Activated naive CD8-positive, alpha-beta T cell treated with anti-CD3 and anti-CD28 coated beads, Interleukin-2, amount 50 U/mL, for 24 hours (primary cell): ENCODE measurements at regions not wholly inside any gene's neighbourhood (a gene's known extent, or its start where the extent isn't known, plus 50 kb on each side); places are given as distances from the start of the nearest gene placed in this dataset.

ENCODE experiments used
- ATAC-seq: fragments of 150-1000 bp; cut with Tn5 transposase; one replicate; pipeline ENCODE4 v1.10.0; 2021
- DNase-seq: peaks from one replicate; pipeline ENCODE4 v3.0.0; 2021
- H3K27ac Mint-ChIP-seq: one replicate; pipeline ENCODE4 v1.8.0; 2021; ENCODE audit warnings: mild to moderate bottlenecking, mixed read lengths
- H3K27me3 Mint-ChIP-seq: one replicate; pipeline ENCODE4 v1.8.0; 2021; ENCODE audit warnings: mixed read lengths
- H3K36me3 Mint-ChIP-seq: one replicate; pipeline ENCODE4 v1.8.0; 2021; ENCODE audit warnings: low read depth, mixed read lengths
- H3K4me1 Mint-ChIP-seq: one replicate; pipeline ENCODE4 v1.8.0; 2021; ENCODE audit warnings: mixed read lengths
- H3K4me3 Mint-ChIP-seq: one replicate; pipeline ENCODE4 v1.8.0; 2021; ENCODE audit warnings: mild to moderate bottlenecking, moderate library complexity, mixed read lengths
- H3K9me3 Mint-ChIP-seq: one replicate; pipeline ENCODE4 v1.8.0; 2021; ENCODE audit warnings: mixed read lengths

DNA sequence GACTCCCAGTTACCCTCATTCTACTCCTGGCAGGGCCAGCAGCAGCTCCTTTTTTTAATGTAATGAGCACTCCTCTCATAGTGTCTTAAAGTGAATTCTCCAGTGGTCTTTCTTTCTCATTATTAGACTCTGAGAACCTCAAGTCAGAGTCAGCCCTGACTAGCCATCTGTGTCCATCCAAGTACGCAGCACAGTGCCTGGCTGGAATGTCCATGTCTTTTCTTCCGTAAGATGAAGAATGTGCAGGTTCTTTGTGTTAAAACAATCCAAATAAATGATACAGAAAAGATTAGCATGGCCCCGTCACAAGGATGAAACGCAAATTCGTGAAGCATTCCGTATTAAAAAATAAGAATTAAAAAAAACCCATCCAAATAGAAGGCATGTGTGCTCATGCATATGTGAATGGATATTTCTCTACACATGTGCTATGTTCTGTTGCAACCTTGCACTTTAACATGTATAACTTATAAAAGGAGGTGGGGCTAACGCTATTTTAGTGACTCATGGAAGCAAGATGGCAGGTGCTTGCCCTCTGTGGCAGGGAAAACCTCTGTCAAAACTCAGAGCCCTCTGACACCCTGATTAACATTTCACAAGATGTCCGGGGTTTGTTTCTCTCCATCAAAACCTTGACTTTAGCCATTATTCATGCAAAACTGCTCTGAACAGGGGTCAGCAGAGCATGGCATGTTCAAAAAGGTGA lies 170.7 kb upstream of the TOPAZ1 start:
- H3K36me3 Mint-ChIP-seq: no peaks in the 10 kb centered on the region
- no peaks in the 10 kb centered on the region for H3K4me1 Mint-ChIP-seq
- no peak overlapping the region for H3K4me3 Mint-ChIP-seq
- no peak for ATAC-seq
- no peak overlapping the region for H3K27ac Mint-ChIP-seq
- H3K9me3 Mint-ChIP-seq: no peaks in the 10 kb centered on the region
- no peak for DNase-seq
- peaks cover 8% of the 10 kb centered on the region for H3K27me3 Mint-ChIP-seq

DNA sequence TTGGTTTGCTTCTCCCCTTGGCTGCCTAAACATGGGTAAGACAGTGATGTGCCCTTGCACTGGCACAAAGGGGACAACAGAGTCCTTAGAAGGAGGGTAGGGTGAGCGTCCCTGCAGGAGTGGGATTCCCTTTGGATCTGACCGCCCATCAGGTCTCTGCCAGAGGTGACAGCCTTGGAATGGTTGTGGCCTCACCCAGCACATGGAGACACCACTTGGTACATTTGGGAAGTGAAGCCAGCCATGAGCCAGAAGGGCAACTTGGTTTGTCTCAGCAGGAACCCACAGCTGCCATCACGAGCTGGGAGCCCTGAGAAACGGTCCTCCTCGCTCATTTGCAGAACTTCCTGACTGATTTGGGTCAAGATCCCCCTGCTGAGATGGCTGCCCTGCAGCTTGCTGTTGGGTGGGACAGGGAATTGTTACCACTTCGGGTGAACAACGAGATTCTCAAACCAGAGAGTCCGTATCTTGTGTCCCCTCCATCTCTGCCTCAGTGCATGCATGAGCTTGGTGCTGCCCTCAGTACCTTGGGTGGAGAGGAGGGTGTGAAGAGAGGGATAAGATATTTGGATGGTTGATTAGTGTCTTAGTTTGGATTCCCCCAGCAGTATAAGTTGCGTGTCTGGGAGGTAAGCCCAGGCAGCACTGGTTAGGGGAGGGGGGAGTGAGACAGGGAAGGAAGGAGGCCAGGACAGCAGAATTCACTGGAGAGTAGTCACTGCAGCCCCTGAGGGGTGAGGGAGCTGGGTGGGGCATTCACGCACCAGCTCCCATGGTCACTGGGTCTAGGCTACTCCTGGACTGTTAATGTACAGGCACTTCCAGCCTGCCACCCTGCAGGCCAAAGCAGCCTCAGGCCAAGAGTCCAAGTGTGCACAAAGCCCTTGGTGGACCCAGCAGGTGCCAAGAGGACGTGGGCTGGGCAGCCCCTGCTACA lies 168.8 kb upstream of the TOPAZ1 start:
- Mint-ChIP-seq H3K36me3 (no peaks in the 10 kb centered on the region), H3K27me3 (peaks cover 8% of the 10 kb centered on the region), H3K4me1 (no peaks in the 10 kb centered on the region), H3K4me3 (no peak overlapping the region), H3K9me3 (no peaks in the 10 kb centered on the region), H3K27ac (no peak overlapping the region)
- no peak for DNase-seq
- no peak for ATAC-seq

DNA sequence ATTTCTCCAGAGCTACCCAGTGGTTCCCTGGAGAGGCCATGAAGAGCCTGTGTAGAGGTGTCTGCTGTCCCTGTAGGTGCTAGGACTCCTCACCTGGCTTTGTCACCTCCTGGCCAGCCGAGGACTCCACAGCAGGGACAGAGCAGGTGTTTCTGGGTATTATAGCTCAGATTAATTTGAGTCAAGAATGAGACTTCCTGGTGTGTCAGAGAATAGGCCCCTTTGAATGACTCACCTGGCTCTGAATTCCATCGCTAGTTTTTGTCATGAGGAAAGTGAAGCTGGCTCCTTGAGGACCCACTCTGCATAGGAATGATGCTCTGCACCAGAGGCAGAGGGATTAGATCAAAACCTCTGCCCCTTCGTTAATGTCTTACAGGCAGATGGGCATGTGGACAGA lies 167.5 kb upstream of the TOPAZ1 start:
- H3K4me1 Mint-ChIP-seq: no peaks in the 10 kb centered on the region
- no peak overlapping the region for H3K27ac Mint-ChIP-seq
- DNase-seq: no peak
- H3K36me3 Mint-ChIP-seq: no peaks in the 10 kb centered on the region
- H3K9me3 Mint-ChIP-seq: no peaks in the 10 kb centered on the region
- H3K4me3 Mint-ChIP-seq: no peak overlapping the region
- peaks cover 1% of the 10 kb centered on the region for H3K27me3 Mint-ChIP-seq
- ATAC-seq: no peak

DNA sequence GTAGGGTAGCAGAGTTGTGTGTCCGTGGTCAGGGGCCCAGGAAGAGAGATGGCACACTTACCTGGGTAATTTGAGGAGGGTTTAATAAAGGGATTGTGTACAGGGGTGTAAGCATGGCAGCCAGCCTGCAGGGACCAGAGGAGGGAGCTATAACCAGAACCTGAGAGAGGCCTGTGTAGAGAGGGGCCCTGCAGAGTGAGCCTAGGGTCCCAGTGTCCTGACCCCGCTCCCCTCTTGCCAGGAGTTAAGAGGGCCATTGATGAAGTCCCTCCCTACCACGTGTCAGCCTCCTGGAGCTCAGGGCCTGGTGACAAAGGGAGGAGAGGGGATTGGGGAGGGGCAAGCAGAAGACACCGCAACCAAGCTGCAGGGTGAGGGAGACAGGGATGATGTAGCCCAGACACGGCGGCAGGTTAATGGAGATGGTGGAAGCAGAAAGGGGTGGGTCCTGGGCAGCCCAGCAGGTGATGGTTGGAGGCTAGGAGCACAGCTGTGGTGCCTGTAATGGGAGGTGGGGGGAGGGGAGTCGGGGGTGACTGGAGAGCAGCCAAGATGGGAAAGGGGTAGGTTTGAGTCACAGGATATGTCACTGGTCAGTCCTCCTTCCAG lies 165.4 kb upstream of the TOPAZ1 start:
- DNase-seq (no peak), ATAC-seq (no peak)
- Mint-ChIP-seq H3K27me3 (no peaks in the 10 kb centered on the region), H3K9me3 (no peaks in the 10 kb centered on the region), H3K36me3 (no peaks in the 10 kb centered on the region), H3K4me1 (no peaks in the 10 kb centered on the region), H3K4me3 (no peak overlapping the region), H3K27ac (no peak overlapping the region)

DNA sequence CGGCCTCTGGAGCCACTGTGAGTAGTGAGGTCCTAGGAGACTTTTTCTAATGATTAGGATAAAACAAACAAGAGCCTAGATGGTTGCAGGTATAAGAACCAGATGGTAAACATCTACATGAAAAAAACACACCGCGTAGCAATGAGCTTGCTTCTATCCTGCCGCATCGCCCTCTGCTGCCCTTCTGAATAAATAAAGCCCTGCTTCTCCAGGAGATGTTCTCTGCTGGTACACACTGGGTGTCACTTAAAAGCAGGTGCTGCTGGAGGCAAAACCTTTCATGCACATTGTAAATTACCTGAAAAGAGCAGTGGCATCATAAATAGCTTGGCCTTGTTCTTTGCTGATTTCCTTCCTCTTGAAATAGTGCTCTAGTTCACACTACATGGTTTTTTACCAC lies 164.4 kb upstream of the TOPAZ1 start:
- Mint-ChIP-seq H3K4me3 (no peak overlapping the region), H3K36me3 (no peaks in the 10 kb centered on the region), H3K27me3 (no peaks in the 10 kb centered on the region), H3K27ac (no peak overlapping the region), H3K4me1 (no peaks in the 10 kb centered on the region), H3K9me3 (no peaks in the 10 kb centered on the region)
- no peak for DNase-seq
- ATAC-seq: no peak

DNA sequence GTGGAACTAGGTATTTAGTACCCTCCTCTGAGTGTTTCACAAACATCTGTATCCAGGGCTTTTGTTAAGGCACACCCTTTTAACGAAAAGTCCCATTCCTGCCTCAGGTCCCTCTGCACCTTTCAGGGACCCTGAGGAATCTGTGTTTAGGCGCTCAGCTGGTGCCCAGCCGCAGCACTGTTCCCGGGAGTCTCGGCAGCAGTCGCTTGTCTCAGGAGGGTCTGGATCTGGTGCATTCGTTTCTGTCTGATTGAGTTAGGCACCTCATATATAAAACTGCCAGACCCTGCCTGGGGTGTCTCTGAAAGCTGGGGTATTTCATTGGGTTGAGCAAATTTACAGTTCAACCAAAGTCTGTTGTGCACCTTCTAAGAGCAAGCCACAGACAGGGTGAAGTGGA lies 162.8 kb upstream of the TOPAZ1 start:
- ATAC-seq (no peak), DNase-seq (no peak)
- H3K4me1 Mint-ChIP-seq: no peaks in the 10 kb centered on the region
- no peaks in the 10 kb centered on the region for H3K27me3 Mint-ChIP-seq
- no peak overlapping the region for H3K4me3 Mint-ChIP-seq
- no peaks in the 10 kb centered on the region for H3K9me3 Mint-ChIP-seq
- no peaks in the 10 kb centered on the region for H3K36me3 Mint-ChIP-seq
- H3K27ac Mint-ChIP-seq: no peak overlapping the region

DNA sequence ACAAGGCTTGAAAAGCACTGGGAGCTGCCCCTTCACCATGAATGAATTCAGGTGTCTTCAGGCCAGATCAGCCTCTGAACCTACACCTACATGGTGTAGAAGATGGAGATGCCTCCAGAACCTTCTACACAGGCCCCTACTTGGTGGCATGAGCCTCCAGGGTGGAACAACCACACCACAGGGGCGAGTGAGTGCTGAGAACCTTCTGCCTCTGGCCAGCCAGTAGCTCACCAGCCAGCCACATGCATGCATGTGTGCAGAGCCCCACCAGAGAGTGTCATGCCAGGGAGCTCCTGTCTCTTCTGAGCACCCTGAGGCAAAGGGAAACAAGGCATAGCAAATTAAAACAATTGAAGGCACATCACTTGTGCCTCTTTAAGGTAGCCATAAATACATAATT lies 161.8 kb upstream of the TOPAZ1 start:
- ATAC-seq (no peak), DNase-seq (no peak)
- Mint-ChIP-seq H3K36me3 (no peaks in the 10 kb centered on the region), H3K4me1 (no peaks in the 10 kb centered on the region), H3K4me3 (no peak overlapping the region), H3K9me3 (no peaks in the 10 kb centered on the region), H3K27ac (no peak overlapping the region), H3K27me3 (no peaks in the 10 kb centered on the region)

DNA sequence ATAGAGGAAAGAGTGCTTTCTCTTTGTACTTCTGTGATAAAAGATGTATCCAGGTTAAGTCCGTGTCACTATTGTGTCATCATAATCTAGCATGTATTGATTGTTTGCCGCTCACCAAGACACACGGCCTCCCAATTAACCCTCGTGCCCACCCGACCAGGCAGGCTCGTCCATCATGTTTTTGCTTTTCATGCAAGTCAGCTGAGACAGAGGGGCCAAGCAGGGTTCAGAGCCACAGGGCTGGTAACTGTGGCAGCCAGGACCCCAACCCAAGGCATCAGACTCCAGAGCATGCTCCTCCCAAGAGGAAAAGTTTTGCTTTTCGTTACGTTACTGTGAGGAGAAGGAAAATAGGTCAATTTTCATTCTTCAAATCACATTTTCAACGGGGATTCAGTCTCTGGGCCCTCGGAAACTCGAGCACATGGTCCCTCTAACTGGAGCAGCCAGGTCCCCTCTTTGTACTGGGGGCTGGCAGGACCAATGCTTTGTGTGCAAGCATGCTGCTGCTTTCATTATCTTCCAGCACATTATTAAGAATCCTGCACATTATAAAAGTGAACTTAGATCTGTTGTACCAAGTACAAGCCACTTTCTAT lies 161.1 kb upstream of the TOPAZ1 start:
- Mint-ChIP-seq H3K4me1 (no peaks in the 10 kb centered on the region), H3K27me3 (no peaks in the 10 kb centered on the region), H3K36me3 (no peaks in the 10 kb centered on the region), H3K4me3 (no peak overlapping the region), H3K27ac (no peak overlapping the region), H3K9me3 (no peaks in the 10 kb centered on the region)
- ATAC-seq (no peak), DNase-seq (no peak)

DNA sequence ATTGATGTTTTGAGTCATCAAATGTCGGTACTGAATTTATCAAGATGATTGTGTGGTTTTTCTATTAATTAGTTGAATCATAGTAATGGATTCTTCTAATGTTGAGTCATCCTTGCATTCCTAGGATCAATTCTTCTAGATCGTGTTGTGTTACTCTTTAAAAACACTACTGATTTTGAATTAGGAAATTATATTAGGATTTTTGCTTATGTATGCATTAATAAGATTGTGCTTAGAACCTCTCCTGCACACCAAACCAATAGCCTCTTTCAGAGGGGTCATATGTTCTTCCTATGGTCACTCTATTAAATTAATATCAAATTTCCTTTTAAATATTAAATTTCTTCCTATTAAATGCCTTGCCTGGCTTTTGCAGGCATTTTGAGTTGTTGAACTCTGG lies 151.7 kb upstream of the TOPAZ1 start:
- peaks cover 20% of the 10 kb centered on the region for H3K27me3 Mint-ChIP-seq
- ATAC-seq: no peak
- DNase-seq: no peak
- no peaks in the 10 kb centered on the region for H3K36me3 Mint-ChIP-seq
- H3K4me1 Mint-ChIP-seq: peaks cover 4% of the 10 kb centered on the region
- no peak overlapping the region for H3K27ac Mint-ChIP-seq
- H3K4me3 Mint-ChIP-seq: no peak overlapping the region
- no peaks in the 10 kb centered on the region for H3K9me3 Mint-ChIP-seq

DNA sequence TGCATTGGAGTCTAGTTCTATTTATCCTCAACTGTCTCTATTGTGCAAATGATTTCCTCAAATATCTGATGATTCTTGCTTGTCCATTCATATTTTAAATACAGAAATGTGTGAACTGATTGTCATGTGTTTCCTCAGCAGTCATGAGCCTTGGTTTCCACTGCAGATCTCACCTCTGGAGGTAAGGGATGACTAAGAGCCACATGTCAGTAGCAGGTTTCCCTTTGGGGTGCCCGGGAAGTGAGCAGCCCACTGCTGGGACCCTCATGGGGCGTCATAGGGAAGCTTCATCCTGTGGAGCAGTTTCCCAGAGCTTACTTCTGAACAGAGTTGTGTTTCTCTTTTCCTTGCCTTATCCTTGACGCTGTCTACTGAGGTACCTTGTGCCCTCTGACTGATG lies 149.2 kb upstream of the TOPAZ1 start:
- Mint-ChIP-seq H3K27ac (no peak overlapping the region), H3K36me3 (no peaks in the 10 kb centered on the region)
- ATAC-seq: no peak

DNA sequence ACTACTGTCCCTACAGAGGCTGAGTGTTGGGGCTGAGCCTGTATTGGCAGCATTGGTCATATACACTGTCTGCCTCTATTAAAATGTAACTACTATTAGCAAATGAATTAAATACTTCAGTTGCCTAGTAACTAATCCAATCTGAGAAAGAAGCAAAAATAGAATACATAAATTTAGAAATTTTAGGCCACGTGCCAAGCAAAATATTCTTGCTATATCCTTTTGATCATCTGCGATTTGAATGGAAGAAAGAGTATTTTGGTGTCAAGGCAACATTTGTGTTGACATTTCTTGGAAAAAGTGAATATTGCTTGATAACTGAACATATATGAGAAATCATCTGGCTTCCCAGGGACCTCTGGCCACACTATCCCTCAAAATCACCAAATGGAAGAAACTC lies 148.2 kb upstream of the TOPAZ1 start:
- Mint-ChIP-seq H3K4me3 (no peak overlapping the region), H3K36me3 (no peaks in the 10 kb centered on the region), H3K27ac (no peak overlapping the region), H3K27me3 (peaks cover 22% of the 10 kb centered on the region), H3K9me3 (peaks cover 5% of the 10 kb centered on the region), H3K4me1 (peaks cover 4% of the 10 kb centered on the region)
- no peak for ATAC-seq
- DNase-seq: no peak

More for the DNA sequence above, 149.2 kb upstream of the TOPAZ1 start:
- peaks cover 20% of the 10 kb centered on the region for H3K27me3 Mint-ChIP-seq
- H3K4me3 Mint-ChIP-seq: no peak overlapping the region
- DNase-seq: no peak
- peaks cover 5% of the 10 kb centered on the region for H3K9me3 Mint-ChIP-seq
- peaks cover 4% of the 10 kb centered on the region for H3K4me1 Mint-ChIP-seq

DNA sequence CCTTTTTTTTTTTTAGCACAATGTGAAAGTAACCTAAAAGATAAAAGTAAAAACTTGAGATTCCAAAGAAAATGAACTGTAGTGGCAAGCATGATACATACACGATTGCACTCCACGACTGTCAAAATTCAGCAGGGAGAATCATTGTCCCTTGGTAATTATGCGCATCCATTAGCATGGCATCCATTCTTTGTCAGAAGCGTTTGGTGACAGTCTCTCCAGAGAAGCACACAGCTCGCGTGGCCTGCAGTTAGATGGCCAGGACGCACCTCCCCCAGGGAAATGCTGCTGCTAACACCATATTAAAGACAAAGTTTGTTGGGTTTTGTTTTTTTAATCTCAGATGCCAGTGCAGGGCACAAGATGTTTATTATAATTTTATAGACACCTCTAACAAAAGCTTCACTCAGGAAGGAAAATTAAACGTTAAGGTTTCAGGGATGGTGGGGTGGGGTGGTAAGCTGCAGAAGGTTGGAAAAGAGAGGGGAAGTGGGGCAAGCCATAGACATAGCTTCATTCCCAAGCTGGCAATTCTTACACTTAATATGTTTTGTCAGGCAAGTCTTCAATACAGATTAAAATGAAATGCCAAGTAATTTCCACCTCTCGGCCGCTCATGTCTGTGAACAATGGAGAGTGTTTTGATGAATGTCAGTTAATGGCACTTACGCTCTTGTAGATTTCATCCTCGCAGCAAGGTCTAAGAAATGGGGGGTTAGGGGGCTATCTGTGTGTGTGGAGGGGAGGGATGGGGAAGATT lies 142.8 kb upstream of the TOPAZ1 start:
- no peak overlapping the region for H3K4me3 Mint-ChIP-seq
- peaks cover 21% of the 10 kb centered on the region for H3K27me3 Mint-ChIP-seq
- no peaks in the 10 kb centered on the region for H3K4me1 Mint-ChIP-seq

DNA sequence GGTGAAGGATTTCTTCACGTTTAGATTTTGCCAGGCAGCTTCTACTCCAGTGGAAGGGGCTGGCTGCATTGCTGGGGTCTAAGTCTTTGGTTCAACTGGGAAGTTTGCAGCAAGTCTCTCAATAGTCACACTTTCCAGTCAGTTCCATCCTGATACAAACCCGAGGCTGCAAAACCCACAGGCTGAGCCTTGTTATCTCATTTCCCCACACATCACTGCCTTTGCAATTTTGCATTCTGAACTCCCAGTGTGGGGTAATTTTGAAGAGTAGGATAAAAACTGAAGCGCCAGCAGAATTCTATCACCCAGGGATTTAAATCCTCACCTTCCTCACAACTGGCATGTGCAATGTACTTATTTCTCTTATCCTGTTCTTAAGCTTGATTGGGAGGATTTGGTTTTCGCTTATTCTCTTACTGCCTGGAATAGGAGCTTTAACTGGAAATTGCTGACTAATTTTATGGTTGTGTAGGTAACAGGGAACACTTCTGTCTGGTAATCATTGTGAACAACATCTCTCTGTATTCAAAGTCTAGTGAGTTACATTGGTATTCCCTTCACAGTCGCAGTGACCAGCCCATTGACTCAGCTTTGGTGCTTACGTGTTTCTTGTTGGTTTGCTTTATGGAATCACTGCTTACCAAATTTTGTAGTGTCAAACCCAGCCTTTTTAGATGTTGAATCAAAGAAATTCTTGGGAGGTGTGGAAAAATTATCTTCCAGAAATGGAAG lies 142.0 kb upstream of the TOPAZ1 start:
- no peak for ATAC-seq
- peaks cover 5% of the 10 kb centered on the region for H3K9me3 Mint-ChIP-seq
- H3K4me3 Mint-ChIP-seq: no peak overlapping the region
- H3K36me3 Mint-ChIP-seq: no peaks in the 10 kb centered on the region
- DNase-seq: no peak
- H3K27ac Mint-ChIP-seq: no peak overlapping the region
- peaks cover 4% of the 10 kb centered on the region for H3K4me1 Mint-ChIP-seq
- peaks cover 21% of the 10 kb centered on the region for H3K27me3 Mint-ChIP-seq

More for the DNA sequence above, 142.8 kb upstream of the TOPAZ1 start:
- DNase-seq (no peak), ATAC-seq (no peak)
- H3K9me3 Mint-ChIP-seq: peaks cover 5% of the 10 kb centered on the region
- H3K36me3 Mint-ChIP-seq: no peaks in the 10 kb centered on the region
- no peak overlapping the region for H3K27ac Mint-ChIP-seq
